ENCODE measurements at regions not wholly inside any gene's neighbourhood (a gene's known extent, or its start where the extent isn't known, plus 50 kb on each side); places are given as distances from the start of the nearest gene placed in this dataset.

GRCh38 chr6:163922562-163922961 lies 508.0 kb downstream of the QKI start:
- TF ChIP-seq EZH2 (IDR thresholded peaks at IDR 0.05) (no peak), POLR2AphosphoS5 (IDR thresholded peaks at IDR 0.05; ENCODE audit: borderline replicate concordance, low read depth, low read length) (no peak)
